Esophagus muscularis mucosa (tissue), 4 donors: ENCODE measurements at regions not wholly inside any gene's neighbourhood (a gene's known extent, or its start where the extent isn't known, plus 50 kb on each side); places are given as distances from the start of the nearest gene placed in this dataset.

Experiments
- CTCF ChIP-seq, 3 experiments: fragments of 200-600 bp in 2 of 3; fragments of 450-650 bp in 1 of 3; sonication (generic) in 2 of 3; IDR thresholded peaks; one replicate each; pipeline ENCODE4 v1.5.1; 2017 to 2019; ENCODE audit warnings: antibody characterized with exemption in 3 of 3, mild to moderate bottlenecking in 2 of 3, moderate library complexity in 1 of 3
- EP300 ChIP-seq: sonication (generic); formaldehyde crosslinking; IDR thresholded peaks from one replicate; pipeline ENCODE4 v1.6.1; 2017; ENCODE audit warnings: antibody characterized with exemption
- POLR2A ChIP-seq: fragments of 450-650 bp; IDR thresholded peaks from one replicate; pipeline ENCODE4 v1.6.1; 2017; ENCODE audit warnings: antibody characterized with exemption, moderate library complexity, mild to moderate bottlenecking, low read depth
- POLR2AphosphoS5 ChIP-seq, 2 donors: sonication (generic); formaldehyde crosslinking; IDR thresholded peaks; one replicate each; pipeline ENCODE4 v1.6.1; 2017; ENCODE audit warnings: antibody characterized with exemption in 2 of 2

- TF ChIP-seq POLR2AphosphoS5 (IDR thresholded peaks at IDR 0.05) (no peak), CTCF (IDR thresholded peaks at IDR 0.05) (no peak), EP300 (no peak), POLR2A (no peak)
These were observed 480.0 kb downstream of the TAF11L14 start for GRCh38 chr5:18114151-18114757.
